ENCODE measurements at regions not wholly inside any gene's neighbourhood (a gene's known extent, or its start where the extent isn't known, plus 50 kb on each side); places are given as distances from the start of the nearest gene placed in this dataset.
"Not testable (repeated sequence)": the region's sequence is repeated elsewhere in the genome, so short reads cannot be mapped to it uniquely, and the experiment has no call there.

DNA sequence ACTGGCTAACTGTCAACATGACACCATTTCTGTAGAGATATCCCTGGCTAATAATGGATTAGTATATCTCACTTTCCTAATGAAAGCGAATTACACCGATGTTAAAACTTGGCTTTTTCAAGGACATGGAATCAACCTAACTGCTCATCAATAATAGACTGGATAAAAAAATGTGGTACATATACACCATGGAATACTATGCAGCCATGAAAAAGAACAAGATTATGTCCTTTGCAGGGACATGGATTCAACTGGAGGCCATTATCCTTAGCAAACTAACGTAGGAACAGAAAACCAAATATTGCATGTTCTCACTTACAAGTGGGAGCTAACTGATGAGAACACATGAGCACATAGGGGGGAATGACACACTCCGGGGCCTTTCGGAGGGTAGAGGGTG is 62.6 kb downstream of the ZIC1 start:
- no peak for FAIRE-seq

DNA sequence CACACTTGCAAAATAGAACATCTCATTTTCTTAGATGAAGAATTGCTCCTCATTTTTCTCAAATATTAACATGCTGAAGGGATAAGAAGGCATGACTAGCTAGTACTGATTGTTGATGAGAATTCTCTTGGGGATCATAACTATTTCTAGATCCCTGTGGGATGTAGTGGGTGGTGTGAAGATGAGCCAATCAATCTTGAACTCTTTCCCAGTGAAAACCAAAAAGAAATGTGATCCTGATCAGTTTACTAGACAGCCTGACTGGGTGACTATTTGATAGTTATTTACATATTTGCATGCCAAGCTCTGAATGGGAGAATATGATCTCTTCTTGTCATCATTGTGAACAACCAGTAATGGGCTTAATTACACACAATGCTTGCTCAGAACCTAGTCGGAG is 63.7 kb downstream of the ZIC1 start:
- no peak for FAIRE-seq

DNA sequence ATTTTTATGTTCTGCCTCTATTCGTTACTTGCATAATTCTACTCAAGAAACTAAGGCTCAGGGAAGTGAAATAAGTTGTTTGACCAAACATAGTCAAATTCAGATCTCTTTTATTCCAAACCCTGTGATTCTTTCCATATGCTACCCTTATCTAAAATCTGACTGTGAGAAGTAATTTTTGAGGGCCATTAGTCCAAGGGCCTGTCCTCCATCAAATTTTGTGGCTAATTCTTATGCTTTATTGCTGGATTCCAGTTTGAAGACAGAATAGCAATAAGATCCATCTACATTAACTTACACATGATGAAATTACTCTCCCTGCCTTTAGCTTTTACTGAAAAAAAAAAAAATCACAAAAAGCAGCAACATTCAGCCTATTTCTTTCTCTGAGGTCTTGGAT is 74.0 kb downstream of the ZIC1 start:
- no peak for FAIRE-seq

DNA sequence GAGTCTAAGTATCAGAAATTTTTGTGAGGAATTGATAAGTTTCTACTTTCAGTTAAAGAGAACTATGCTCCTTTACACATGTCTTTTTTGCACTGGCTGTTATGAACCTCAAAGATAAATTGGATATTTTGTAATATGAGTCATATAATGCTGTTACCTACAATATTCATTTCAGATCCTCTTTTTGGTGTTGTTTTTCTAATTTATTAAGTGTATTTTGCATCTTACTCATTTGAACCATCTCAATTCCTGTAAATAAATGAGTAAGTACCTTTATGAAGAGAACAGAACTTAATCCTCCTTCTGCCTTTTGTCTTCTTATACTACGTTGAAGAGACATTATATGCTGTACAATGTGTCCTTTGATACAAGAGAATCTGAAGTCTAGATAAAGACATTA is 74.4 kb downstream of the ZIC1 start:
- FAIRE-seq, result no peak

DNA sequence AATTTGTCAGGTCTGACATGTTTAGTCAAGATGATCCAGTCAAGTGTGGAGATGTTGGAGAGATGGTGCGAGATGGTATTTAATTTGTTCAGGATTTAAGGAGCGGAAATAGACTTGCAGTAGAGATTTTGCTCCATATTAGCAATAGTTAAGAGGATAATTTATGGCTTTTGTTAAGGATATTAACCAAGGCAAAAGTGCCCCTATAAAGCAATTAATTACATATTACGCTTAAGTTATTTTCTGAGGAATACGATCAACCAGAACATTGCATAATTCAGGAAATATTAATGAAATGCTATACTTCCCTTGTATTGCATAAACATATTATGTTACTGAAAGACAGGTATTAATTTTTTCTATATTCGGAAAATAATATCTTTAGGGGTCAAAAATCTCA is 83.9 kb downstream of the ZIC1 start:
- no peak for FAIRE-seq

DNA sequence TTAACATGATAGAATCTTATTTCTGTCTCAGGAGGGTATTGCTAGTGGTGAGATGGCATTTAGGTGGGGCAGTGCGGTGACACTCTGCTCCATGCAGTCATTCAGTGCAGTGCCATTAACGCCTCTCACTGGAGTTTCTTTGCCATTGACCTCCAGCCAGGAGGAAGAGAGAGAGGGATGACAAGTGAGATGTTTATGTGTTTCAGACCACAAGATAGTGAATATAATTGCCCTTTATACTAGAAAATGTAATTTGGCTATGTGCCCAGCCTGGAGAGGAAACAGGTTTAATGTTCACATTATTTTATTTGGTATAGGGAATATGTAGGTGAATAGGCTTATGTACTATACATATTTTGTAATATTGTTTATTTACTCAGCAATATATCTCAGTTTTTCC is 84.5 kb downstream of the ZIC1 start:
- FAIRE-seq, result no peak

DNA sequence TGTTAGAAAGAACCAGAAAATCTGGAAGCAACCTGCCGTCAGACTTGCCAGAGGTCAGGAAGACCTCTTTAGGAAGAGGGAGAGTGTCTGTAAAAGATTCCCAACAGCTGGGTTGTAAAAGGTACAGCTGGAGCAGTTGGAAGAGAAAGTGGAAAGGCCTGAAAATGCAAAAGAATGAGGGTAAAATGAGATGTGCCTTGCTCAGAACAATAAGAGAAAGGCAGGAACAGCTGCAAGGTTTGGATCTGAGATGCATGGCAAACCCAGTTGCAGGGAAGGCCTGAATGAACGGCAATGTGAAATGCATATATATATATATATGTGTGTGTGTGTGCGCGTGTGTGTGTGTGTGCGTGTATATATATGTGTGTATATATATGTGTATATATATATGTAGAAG is 88.1 kb downstream of the ZIC1 start:
- no peak for FAIRE-seq

DNA sequence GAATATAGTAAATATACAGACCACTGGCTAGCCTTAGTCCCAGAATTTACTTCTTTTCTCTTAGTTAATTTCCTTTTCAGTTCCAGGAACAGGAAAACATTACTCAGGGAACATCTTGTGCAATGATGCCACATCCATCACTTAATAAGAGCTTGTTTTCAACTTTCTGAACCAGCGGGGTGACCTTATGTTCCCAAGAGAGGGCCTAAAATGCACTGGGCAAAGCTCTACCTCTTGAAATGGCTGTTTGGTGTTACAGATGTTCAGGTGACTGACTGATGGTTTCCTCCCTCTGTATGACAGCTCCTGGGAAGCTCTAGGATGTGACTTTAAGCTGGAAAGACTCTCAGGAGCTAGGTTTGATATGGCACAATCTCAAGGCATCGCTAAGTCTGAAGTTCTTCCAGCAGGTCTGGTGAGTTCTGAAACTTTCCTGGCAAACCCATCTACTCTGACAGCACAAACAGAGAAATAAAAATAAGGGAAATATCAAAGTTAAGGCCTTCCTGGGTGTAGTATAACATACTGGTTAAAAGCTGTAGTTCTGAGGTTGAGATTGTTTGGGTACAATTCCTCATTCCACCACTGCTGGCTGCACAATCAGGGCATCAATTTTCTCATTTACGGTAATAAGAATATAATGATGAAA is 98.6 kb downstream of the ZIC1 start:
- no peak for FAIRE-seq

DNA sequence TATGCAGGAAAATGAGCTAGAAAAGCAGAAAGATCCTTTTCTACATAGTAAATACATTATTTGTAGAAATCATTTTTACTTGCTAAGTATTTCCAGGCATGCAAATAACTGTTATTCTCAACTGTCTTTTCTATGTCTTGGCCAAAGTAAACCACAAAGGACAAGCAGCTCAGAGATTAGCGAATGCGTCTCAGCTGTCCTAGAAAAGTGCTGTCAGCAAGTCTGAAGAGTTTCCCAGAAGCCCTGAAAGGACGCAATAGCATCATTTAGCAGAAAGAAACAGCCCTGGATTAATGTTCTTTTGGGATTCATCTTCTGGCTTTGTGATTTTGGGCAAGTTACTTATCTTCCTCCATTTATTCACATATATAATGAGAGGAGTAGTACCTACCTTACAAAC is 100.3 kb downstream of the ZIC1 start:
- FAIRE-seq, result no peak

DNA sequence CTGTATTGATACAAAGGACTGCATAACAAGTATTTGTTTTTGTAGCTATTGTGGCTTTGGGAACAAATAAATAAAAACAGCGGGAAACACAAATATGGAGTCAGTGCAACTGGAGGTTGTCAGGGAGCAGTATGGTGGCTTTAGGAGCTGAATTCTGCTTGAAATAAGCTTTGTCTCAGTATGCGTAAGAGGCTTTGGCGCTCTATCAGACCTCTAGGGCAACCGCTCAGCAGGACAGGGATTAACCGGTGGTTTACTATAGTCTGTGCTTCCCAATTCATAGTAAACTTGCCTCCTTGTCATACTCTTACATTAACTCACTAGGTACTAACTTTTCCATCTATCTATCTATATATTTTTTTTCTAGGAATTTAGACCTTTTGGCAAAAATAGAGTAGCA is 104.6 kb downstream of the ZIC1 start:
- no peak for FAIRE-seq

DNA sequence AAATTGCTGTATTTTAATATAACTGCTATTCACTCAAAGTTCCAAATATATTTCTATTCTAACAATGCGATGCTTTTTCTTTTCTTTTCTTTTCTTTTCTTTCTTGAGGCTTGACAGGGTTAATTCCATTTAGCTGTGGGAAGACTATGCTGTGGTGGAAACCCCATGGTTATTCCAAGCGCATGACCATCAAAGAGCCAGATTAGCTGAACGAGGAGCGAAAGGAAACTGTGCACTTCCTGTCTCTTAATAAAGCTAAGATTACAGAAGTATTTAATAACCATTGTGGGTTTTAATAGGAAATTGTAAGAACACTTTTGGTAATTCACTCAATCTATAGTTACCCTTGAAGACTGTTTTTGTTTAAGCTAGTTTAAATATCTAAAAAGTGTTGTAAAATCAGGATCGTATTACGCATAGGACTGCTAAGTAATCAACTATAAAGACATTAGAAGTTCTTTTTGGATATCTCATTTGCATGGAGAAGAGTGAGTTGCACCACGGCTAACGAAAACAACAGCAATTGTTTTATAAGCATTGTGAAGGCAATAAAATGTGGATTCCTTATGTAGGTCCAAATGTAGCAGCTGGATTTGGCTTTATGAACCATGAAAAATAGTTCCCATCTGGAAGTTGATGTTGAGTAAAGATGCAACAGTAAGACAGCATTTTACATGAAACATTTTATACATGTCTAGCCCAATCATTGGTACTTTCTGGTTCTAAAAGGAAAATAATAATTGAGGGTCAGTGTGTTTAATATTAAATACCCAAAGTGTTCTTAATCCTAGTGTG is 105.4 kb downstream of the ZIC1 start:
- no peak for FAIRE-seq

DNA sequence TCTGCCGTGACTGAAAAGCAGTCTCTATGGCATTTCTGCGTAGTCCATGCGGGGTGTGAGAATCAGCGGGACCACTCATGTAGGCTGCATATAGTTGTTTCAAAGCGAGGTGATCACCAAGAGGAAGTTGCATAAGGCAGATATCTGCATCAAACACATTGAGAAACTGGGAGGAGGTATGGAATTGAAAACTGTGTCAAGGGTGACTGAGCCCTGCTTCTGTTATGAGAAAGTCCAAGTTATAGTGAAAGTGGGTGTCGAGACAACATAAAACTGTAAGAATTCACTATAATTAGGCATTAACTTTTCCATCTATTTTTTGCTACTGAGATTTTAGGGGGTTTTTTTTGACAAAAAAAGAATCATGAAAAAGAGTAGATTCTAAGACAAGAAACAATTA is 109.3 kb downstream of the ZIC1 start:
- FAIRE-seq, result no peak

DNA sequence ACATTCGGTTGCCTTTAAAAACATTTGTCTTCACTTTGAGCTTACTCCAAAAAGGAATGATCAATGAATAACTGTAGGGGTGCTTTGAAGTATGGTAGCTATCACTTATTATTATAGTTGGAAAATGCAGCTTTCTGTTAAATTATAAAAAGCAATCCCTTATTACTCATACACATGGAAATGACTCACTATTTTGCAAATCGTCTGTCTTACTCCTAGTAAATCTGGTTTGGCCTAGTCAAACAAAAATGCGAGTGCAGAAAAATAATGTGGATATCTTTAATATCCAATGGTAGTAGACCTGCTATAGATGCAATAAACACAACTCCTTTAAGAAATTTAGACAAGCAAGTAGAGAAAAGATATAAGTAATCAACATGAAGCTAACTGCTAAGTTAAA is 112.5 kb downstream of the ZIC1 start:
- no peak for FAIRE-seq

DNA sequence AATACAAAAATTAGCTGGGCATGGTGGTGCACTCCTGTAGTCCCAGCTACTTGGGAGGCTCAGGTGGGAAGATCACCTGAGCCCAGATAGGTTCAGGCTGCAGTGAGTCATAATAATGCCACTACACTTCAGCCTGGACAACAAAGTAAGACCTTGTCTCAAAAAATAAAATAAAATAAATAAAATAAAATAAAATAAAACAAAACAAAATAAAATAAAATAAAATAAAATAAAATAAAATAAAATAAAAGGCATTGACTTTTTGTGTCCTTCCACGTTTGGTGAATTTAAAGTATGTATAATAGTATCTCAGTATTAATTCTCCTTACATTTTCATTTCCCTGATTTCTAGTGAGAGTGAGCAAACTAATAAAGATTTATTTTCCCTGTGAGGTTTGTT is 113.6 kb downstream of the ZIC1 start:
- FAIRE-seq, result not testable (repeated sequence)

DNA sequence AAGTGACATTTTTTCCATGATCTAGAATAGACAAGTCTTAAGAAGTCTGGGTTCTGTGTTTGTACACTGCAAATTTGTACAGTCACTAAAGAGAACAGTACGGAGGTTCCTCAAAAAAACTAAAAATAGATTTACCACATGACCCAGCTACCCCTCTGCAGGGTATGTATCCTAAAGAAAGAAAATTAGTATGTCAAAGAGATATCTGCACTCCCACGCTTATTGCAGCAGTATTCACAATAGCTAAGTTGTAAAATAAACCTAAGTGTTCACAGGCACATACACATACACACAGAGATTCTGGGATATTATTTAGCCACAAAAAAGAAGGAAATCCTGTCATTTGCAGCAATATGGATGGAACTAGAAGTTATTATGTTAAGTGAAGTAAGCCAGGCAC is 120.4 kb downstream of the ZIC1 start:
- FAIRE-seq, result no peak

DNA sequence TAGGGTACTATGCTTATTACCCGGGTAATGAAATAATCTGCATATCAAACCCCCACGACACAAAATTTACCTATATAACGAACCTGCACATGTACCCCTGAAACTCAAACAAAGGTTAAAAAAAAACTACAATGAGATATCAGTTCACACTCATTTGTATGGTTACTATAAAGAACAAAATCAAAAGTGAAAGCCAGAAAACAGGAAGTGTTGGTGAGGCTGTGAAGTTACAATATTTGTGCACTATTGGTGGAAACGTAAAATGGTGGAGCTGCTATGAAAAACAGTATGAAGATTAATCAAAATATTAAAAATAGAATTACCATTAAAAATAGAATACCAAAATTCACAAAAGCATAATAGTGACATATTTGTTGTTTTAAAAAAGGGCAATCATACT is 128.9 kb downstream of the ZIC1 start:
- no peak for FAIRE-seq

DNA sequence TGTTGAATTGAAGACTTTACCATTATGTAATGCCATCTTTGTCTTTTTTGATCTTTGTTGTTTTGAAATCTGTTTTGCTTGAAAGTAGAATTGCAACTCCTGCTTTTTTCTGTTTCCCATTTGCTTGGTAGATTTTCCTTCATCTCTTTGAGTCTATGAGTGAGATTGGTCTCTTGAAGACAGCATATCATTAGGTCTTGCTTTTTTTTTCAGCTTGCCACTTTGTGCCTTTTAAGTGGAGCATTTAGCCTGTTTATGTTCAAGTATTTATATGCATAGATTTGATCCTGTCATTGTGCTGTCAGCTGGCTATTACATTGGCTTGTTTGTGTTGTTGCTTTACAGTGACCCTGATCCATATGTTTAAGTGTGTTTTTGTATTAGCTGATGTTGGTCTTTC is 131.8 kb downstream of the ZIC1 start:
- no peak for FAIRE-seq

DNA sequence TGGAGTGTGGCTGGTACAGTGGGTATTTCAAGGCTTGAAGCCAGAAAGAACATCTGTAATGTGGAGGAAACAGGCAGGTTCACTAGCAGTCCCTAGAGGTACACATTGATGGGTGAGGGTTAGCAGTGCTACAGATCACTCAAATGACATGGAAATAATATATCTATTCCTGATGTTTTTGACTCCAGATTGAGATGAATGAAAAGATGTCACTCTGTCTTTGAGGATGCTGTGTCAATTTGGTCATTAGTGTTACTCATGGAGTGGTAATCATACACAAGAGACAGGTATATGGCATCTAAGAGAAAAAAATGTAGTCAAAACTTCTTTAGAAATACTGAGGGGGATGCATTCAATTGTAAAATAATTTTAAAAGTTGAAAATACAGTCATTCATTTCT is 135.1 kb downstream of the ZIC1 start:
- no peak for FAIRE-seq

DNA sequence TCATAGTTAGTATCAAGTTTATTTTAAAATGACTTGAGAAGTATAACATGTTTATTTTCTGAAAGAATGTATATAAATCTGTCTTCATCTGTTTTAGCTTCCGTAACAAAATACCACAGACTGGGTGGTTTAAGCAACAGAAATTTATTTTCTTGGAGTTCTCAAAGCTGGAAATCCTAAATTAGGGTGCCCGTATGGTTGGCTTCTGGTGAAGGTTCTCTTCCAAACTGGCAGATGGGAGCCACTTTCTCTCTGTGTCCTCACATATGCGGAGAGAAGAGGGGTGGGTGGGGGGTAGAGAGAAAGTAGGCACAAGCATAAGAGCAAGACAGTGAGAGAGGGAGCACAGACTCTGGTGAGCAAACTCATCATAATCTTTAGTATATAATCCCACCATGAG is 142.3 kb downstream of the ZIC1 start:
- no peak for FAIRE-seq

DNA sequence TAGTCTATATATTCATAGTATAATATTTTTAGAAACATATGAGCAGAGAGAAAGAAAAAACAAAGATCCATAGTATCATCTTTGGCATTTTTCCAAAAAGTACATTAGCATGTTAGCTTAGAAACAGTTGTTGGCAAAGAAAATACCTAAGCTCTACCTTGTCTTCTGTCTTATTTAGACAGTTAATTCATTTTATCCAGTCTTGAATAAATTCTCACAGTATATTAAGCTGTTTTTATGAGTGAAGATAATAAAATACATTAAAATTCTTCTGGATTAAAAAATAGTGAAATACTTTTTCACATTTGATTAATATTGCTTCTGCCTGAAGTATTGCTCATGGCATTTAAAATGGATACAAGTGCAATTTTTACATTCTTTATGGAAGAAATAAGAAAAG is 145.2 kb downstream of the ZIC1 start:
- no peak for FAIRE-seq

DNA sequence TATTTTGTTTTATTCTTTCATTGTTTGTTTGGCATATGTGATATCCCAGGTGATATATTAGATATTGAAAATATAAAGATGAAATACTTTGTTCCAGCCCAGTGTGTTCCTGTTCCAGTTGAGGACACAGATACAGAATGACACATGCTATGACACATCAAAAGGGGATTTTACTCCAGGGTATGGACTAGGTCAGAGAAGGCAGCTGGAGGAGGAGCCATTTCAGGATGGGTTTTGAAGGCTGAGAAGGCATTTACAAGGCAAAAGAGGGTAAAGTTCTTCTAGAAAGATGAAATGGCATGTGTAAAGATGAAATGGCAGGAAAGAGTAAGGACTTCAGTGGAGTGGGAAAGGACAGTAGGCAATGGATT is 163.8 kb downstream of the ZIC1 start:
- FAIRE-seq, result no peak

DNA sequence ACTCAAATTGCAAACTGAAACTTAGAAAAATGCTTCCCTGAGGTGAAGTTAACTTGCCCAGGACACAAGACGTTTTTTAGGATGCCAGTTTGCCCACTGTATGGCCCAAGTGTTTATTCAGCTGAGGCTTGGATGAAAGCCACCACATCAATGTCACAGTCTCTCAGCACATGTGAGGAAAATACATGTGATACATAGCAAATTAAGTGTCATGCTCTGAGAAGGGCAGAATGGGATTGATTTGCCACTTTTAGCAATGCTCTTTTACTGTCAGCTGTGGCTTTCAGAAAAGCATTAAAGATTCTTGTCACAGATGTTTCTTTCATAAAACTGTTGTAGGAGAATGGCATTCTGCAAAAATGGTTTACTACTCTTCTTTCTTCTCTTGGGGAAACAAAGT is 165.5 kb downstream of the ZIC1 start:
- no peak for FAIRE-seq

DNA sequence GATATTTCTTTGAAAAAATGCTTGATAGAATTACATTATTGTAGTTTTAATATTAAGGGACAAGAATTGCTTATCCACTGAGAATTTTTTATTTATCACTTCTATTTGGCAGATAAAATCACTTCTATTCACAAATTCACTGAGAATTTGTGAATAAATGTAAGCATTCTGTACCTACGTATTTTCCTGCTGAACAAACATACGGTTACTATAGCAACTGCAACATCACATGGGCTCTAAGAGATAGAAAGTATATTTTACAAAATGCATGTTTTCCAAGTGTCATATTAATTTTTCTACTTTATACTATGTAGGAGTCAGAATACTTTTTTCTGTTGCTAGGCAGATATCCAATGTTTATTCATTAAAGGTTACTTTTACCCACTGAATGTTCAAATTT is 166.2 kb downstream of the ZIC1 start:
- no peak for FAIRE-seq

DNA sequence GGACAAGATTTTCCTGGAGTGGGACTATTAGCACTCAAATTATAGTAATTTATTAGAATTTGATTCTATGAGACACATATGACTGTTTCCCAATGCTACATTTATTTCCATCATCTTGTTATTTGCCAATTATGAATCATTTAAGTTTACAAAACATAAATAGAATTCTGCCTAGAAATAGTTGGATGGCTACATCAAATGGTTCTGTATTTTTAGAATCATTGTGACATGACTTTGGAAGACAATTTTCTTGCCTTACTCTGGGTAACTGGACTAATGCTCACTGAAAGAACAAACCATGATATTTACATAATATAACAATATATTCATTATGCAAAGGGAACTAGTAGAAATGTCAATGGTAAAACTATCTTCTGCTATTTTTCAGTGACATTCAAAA is 173.5 kb downstream of the ZIC1 start:
- FAIRE-seq, result no peak

DNA sequence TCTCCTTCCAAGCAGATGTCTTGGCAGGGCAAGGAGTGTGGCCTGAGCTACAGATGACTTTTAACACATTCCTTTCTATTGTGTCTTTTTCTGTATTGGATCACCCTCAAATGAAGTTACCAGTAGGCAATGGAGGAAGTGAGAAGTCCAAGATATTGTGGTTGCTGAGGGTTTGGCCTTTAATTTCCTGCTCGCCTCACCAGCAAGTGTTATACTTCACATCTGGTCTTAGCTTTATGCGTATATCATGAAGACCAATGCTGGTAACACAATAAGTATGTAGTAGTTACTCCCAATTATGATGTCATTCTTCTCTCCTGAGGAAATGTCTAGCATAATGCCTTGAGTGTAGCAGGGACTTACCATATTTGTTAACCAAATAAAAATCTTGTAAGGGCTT is 179.9 kb downstream of the ZIC1 start:
- FAIRE-seq, result no peak
